ENCODE measurements at regions not wholly inside any gene's neighbourhood (a gene's known extent, or its start where the extent isn't known, plus 50 kb on each side); places are given as distances from the start of the nearest gene placed in this dataset.

DNA sequence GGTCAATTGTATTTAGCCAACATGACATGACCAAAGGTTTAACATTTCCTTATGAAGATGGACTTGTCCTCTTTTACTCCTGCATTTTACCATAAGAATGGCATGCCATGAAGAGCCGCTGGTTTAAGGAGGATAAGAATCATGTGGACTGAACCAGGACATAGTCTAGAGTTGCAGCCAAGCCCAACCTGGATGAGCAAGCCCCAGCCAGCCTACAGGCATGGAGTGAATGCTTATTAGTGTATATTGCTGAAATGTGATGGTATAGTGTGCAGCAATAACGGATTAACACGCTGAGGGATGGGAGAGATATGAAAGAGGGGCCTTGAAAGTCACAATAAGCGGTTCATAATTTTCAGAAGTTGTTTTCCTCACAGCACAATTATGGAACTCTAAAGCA is 523.2 kb downstream of the NTRK2 start:
- DNase-seq (ENCODE audit: low read depth): no peak
- no peak overlapping the region for H3K4me3 ChIP-seq (ENCODE audit: low read depth, low read length)
- TF ChIP-seq, protein P1, sequence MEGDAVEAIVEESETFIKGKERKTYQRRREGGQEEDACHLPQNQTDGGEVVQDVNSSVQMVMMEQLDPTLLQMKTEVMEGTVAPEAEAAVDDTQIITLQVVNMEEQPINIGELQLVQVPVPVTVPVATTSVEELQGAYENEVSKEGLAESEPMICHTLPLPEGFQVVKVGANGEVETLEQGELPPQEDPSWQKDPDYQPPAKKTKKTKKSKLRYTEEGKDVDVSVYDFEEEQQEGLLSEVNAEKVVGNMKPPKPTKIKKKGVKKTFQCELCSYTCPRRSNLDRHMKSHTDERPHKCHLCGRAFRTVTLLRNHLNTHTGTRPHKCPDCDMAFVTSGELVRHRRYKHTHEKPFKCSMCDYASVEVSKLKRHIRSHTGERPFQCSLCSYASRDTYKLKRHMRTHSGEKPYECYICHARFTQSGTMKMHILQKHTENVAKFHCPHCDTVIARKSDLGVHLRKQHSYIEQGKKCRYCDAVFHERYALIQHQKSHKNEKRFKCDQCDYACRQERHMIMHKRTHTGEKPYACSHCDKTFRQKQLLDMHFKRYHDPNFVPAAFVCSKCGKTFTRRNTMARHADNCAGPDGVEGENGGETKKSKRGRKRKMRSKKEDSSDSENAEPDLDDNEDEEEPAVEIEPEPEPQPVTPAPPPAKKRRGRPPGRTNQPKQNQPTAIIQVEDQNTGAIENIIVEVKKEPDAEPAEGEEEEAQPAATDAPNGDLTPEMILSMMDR (conservative IDR thresholded peaks at IDR 0.05; ENCODE audit: low read depth, low read length): no peak

DNA sequence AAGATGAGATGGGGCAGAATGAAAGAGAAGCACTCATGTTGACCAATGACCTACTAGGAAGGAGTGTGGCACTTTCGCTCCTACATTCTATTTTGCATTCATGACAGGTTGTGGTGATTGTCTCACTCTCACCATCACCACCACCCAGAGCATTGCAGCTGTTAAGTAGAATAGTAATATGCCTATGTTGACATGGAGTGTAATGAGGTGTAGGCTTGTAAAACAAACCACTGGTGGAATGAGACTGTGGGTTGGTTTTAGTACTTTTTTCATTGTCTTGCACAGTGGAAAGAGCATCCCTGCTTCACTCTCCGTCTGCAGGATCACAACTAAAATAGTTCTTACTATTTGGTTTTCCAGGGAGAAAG is 516.7 kb downstream of the NTRK2 start:
- TF ChIP-seq, protein P1 (conservative IDR thresholded peaks at IDR 0.05; ENCODE audit: low read depth, low read length): no peak
- no peak for DNase-seq (ENCODE audit: low read depth)
- H3K4me3 ChIP-seq (ENCODE audit: low read depth, low read length): no peak overlapping the region

DNA sequence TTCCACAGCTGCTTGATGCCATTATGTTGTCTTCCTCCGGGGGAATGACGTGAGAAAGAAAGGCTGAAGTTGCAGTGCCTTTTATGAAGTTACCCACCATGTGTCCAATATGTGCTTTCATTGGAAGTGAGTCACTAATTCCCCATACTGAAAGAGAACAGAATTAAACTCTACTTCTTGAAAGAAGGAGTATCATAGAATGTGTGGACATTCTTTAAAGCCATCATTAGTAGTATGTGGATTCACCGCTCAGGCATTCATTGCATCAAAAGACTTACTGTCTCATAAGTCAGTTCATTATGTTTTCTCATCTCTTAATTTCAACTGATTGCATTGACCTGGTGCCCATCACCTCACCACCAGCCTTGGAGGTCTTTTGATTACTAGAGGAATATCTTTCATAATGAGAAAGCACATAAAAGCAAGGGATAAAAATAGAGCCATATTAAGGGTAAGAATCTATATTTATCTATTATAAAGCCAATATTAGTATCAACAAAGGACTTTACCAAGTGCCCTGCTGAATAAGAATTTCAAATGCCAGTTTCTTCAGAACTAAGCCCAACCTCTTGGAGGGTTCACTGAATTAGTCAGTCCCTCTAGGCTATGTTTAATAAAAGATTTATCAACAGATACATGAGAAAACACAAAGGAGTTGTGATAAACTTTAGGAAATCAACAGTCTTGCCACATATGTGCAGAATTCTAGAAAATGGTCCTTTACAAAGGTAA is 516.1 kb downstream of the NTRK2 start:
- no peak overlapping the region for H3K4me3 ChIP-seq (ENCODE audit: low read depth, low read length)
- DNase-seq (ENCODE audit: low read depth): no peak
- TF ChIP-seq, protein P1 (conservative IDR thresholded peaks at IDR 0.05; ENCODE audit: low read depth, low read length): no peak

DNA sequence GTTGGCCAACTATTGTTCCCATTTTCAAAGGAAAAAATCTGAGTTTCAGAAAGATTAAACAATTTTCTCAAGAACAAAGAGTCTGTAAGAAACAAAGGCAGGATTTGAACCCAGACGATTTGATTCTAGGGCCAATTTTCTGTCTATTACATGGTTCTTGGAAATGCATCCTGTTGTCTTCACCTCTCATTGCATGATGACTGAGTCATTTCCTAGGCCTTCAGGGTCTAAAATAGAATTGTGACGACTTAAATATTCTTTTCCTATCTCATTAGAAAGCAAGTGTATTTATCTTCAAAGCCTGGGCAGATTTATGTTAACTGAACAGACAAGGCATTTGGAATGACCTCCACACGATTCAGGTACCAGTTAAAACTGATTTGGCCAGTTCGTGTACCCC is 512.9 kb downstream of the NTRK2 start:
- TF ChIP-seq, protein P1 (conservative IDR thresholded peaks at IDR 0.05; ENCODE audit: low read depth, low read length): no peak
- H3K4me3 ChIP-seq (ENCODE audit: low read depth, low read length): no peak overlapping the region
- DNase-seq (ENCODE audit: low read depth): no peak

DNA sequence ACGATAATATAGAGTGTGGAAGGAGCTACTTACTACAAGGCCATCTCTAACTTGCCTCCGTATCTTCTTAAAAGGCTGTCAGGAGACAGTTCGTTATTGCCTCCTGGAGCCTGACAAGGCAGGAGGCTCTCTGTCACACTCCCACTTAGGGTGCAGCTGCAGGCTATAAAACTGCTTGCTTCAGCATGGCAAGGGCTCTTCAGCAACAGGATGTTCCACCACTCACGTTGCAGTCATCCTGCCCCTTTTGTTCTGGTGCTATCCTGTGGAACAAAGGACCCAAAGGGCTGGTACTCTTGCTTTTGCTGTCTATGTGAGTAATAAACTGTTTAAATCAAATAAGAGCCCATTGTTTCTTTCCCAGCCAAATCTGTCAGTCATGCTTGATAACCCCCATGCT is 508.9 kb downstream of the NTRK2 start:
- no peak overlapping the region for H3K4me3 ChIP-seq (ENCODE audit: low read depth, low read length)
- peak; percentile 50 for DNase-seq (ENCODE audit: low read depth)
- TF ChIP-seq, protein P1 (conservative IDR thresholded peaks at IDR 0.05; ENCODE audit: low read depth, low read length): no peak

DNA sequence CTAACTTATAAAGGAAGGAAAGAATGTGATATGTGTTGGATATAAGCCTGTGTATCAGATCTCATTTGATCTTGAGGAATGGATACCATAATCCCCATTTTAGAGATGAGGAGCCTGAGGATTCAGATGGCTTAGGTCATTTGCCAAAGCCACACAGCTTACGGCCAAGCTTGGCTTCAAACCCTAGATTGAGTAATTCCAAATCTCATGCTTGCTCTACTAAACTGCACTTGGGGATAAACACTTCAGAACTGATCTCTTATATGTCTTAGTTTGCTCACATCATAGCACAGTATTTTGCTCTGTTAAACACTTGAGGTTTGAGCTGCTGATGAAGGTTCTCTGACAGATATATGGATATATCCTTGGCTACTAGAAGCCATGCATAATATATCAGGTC is 504.4 kb downstream of the NTRK2 start:
- no peak overlapping the region for H3K4me3 ChIP-seq (ENCODE audit: low read depth, low read length)
- DNase-seq (ENCODE audit: low read depth): no peak
- TF ChIP-seq, protein P1 (conservative IDR thresholded peaks at IDR 0.05; ENCODE audit: low read depth, low read length): no peak

Measured in epithelial cell of proximal tubule (primary cell).